BE2C (cell line): ENCODE measurements at regions not wholly inside any gene's neighbourhood (a gene's known extent, or its start where the extent isn't known, plus 50 kb on each side); places are given as distances from the start of the nearest gene placed in this dataset.

Experiments used
- DNase-seq: peaks from one replicate; pipeline ENCODE4 v3.0.0-alpha.2; 2020
- H3K27me3 ChIP-seq: fragments of 250-450 bp; sonication (Bioruptor Pico); 2 replicates; pipeline ENCODE4 v1.5.1; 2020; ENCODE audit warnings: mild to moderate bottlenecking
- H3K36me3 ChIP-seq: fragments of 250-450 bp; sonication (Bioruptor Pico); 2 replicates; pipeline ENCODE4 v1.5.1; 2020; ENCODE audit warnings: mild to moderate bottlenecking
- H3K4me1 ChIP-seq: fragments of 250-450 bp; sonication (Bioruptor Pico); 2 replicates; pipeline ENCODE4 v1.5.1; 2020
- H3K4me3 ChIP-seq: 2 replicates; pipeline ENCODE4 v1.5.1; 2011; ENCODE audit warnings: low read depth, low read length
- H3K9me3 ChIP-seq: fragments of 250-450 bp; sonication (Bioruptor Pico); 2 replicates; pipeline ENCODE4 v1.5.1; 2020
- TF ChIP-seq, protein P1 (sequence below): IDR thresholded peaks from 2 replicates; pipeline ENCODE4 v1.5.1; 2012; ENCODE audit warnings: mild to moderate bottlenecking, low read depth, low read length

DNA sequence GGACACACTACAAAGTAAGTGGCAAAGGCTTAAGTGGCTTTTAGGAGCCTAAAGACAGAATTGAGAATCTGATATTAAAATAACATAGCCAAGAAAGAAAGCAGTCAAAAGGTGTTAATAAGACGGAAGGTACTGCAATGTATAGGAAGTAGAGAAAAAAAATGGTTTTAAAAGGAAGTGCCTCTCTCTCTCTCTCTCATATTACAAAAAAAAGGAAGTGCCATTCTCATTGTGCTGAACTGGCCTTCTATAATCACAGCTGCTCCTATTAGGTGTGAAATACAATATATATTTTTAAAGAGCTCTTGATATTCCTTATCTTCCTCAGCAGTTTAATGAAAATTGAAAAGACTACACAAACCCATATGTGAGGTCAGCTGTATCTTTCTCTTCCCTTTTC, 199.4 kb upstream of the NPVF start:
- H3K36me3 ChIP-seq: no peaks in the 10 kb centered on the region
- H3K4me1 ChIP-seq: peaks cover 4% of the 10 kb centered on the region; the same call in 1 of the 2 replicates
- no peak overlapping the region for H3K4me3 ChIP-seq
- DNase-seq: no peak
- no peaks in the 10 kb centered on the region for H3K9me3 ChIP-seq
- no peaks in the 10 kb centered on the region; the same call in 1 of the 2 replicates for H3K27me3 ChIP-seq
- TF ChIP-seq, protein P1, sequence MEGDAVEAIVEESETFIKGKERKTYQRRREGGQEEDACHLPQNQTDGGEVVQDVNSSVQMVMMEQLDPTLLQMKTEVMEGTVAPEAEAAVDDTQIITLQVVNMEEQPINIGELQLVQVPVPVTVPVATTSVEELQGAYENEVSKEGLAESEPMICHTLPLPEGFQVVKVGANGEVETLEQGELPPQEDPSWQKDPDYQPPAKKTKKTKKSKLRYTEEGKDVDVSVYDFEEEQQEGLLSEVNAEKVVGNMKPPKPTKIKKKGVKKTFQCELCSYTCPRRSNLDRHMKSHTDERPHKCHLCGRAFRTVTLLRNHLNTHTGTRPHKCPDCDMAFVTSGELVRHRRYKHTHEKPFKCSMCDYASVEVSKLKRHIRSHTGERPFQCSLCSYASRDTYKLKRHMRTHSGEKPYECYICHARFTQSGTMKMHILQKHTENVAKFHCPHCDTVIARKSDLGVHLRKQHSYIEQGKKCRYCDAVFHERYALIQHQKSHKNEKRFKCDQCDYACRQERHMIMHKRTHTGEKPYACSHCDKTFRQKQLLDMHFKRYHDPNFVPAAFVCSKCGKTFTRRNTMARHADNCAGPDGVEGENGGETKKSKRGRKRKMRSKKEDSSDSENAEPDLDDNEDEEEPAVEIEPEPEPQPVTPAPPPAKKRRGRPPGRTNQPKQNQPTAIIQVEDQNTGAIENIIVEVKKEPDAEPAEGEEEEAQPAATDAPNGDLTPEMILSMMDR: no peak

DNA sequence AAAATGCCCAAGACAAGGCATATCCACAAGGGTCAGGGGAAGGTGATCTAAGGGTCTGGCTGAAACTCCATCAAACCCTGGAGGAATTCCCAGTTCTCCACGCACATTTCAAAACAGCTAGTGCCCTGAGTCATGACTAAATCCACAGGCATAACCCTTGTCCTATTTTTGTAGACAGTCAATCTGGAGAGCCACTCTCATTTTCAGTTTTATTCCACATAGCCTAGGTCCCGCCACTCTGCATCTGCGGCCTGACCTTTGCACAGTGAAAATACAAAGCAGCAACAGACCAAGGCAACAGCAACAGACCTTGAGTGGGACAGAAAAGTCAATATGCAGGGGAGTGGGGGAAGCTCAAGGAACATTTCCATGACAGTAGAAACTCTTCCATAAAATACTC, 201.4 kb upstream of the NPVF start:
- Histone ChIP-seq H3K36me3 (no peaks in the 10 kb centered on the region), H3K4me3 (no peak overlapping the region), H3K4me1 (peaks cover 4% of the 10 kb centered on the region; the same call in 1 of the 2 replicates), H3K9me3 (no peaks in the 10 kb centered on the region), H3K27me3 (no peaks in the 10 kb centered on the region)
- TF ChIP-seq, protein P1: no peak
- DNase-seq: no peak

DNA sequence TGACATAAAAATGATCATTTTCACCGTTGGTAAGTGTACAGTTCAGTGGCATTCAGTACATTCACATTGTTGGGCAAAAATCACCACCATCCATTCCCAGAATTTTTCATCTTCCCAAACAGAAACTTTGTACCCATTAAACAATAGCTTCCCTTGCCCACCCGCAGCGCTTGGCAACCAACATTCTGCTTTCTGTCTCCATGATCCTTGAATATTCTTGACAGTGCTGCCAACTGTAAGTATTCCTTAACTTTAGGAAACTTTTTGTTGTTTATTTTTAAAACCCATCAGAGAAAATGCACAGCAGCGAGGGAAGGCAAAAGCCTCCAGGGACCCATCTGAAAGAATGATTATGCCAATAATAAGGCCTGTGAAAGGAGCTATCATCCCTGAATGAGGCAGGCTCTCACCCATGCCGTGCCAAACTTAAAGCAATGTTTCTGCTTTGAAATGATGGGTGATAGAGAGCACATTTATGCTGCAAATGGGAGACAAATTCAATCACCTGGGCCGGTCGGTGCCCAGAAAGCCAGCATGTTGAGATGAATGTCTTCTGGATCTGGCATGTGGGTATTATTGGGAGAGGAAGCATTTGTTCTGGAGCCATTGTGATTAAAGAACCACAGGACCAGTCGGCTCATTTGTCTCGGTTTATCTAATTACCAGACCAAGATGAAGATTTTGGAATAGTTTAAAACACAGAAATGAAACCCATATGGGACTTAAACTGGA, 202.1 kb upstream of the NPVF start:
- DNase-seq: peak; percentile 20
- TF ChIP-seq, protein P1: no peak
- Histone ChIP-seq H3K4me1 (peaks cover 4% of the 10 kb centered on the region; the same call in 1 of the 2 replicates), H3K27me3 (no peaks in the 10 kb centered on the region), H3K4me3 (no peak overlapping the region), H3K36me3 (no peaks in the 10 kb centered on the region), H3K9me3 (no peaks in the 10 kb centered on the region)

DNA sequence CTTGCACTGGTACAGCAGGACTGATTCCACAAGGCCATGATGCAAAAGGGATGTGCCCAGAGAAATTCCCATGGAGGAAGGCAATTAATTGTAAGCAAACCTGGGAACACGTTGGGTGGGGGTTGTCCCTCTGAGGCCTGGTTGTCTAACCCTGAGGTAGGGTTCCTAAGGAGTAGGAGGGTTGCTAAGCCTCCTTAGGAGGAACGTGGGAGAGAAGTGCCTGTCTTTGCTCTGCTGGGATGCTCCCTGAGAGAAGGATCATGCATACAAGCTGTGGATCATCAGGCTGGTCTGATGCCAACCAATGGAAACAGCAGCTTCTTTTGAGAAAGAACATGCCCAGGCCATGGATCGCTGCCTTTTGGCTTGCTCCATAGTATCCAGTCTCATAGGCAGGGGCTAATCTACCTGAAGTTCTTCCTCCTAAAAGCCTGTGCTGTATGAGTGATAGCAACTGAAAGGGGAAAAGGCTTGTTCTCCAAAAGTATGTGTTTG, 203.7 kb upstream of the NPVF start:
- no peaks in the 10 kb centered on the region; the same call in 1 of the 2 replicates for H3K27me3 ChIP-seq
- H3K4me3 ChIP-seq: no peak overlapping the region
- TF ChIP-seq, protein P1: no peak
- H3K4me1 ChIP-seq: peaks cover 4% of the 10 kb centered on the region; the same call in 1 of the 2 replicates
- H3K9me3 ChIP-seq: no peaks in the 10 kb centered on the region
- H3K36me3 ChIP-seq: no peaks in the 10 kb centered on the region
- DNase-seq: no peak

DNA sequence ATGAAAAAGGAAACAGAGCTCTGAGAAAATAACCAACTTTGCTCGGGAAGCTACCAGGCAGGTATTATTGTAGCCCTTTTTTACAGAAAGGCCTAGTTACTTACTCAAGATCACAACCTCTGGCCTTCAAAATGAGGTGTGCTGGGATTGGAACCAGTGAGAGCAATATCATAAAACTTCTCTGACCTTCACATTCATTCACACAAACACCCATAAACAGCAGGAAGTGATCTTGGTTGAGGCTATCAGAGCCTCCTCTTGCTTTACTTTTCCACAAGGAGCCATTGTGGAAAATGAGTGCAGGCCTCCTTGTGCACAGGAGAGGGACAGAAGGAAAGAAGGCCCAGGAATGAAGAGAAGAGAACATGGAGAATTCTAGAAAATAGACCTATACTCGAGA, 204.5 kb upstream of the NPVF start:
- H3K4me1 ChIP-seq: peaks cover 4% of the 10 kb centered on the region; the same call in 1 of the 2 replicates
- H3K27me3 ChIP-seq: no peaks in the 10 kb centered on the region; the same call in 1 of the 2 replicates
- H3K4me3 ChIP-seq: no peak overlapping the region
- H3K36me3 ChIP-seq: no peaks in the 10 kb centered on the region
- TF ChIP-seq, protein P1: no peak
- no peak for DNase-seq
- H3K9me3 ChIP-seq: no peaks in the 10 kb centered on the region

DNA sequence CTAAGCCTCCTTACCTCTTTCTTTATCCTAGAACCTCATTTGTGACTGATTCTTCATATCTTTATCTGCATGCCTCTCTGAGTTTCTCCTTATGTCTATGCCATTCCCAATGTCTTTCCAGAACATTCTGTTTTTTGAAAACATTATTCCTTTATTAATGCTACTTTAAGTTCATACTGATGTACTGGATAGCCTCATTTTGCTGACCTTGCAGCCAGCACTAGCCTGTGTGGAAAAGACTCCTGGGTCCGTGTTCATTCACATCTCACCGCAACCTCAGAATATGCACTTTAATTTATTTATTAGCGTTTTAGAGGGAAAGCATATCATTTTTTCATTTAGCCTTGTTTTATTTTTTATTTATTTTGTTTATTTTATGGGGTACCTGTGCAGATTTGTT, 208.1 kb upstream of the NPVF start:
- Histone ChIP-seq H3K36me3 (no peaks in the 10 kb centered on the region), H3K27me3 (no peaks in the 10 kb centered on the region; the same call in 1 of the 2 replicates), H3K4me3 (no peak overlapping the region), H3K9me3 (no peaks in the 10 kb centered on the region), H3K4me1 (no peaks in the 10 kb centered on the region)
- TF ChIP-seq, protein P1: no peak
- no peak for DNase-seq
